IMR-90 (cell line): ENCODE measurements at regions not wholly inside any gene's neighbourhood (a gene's known extent, or its start where the extent isn't known, plus 50 kb on each side); places are given as distances from the start of the nearest gene placed in this dataset.

Experiments
- ATAC-seq: fragments of 200-7000 bp; cut with Tn5 transposase; 2 replicates; pipeline ENCODE4 v1.9.1; 2020; ENCODE audit warnings: low read depth, mild to moderate bottlenecking, moderate library complexity
- BruUV-seq: library from RNA; stranded (reverse); fragments of 400-500 nt; replicated peaks from 2 replicates; lab custom pipeline; 2021; lab: Mats Ljungman, UMichigan
- CTCF ChIA-PET: fragments of 300-600 bp; formaldehyde crosslinking; extraction: SDS; loops from one replicate; lab custom pipeline; 2021; ENCODE audit warnings: antibody characterized with exemption; lab: Yijun Ruan, JAX
- POLR2A ChIA-PET: fragments of 300-600 bp; sonication (Branson Sonifier 250); formaldehyde crosslinking; loops from one replicate; lab custom pipeline; 2022; ENCODE audit warnings: antibody characterized with exemption; ENCODE audit not compliant: unreplicated experiment; lab: Charles Lee
- DNase-seq: peaks from one replicate; pipeline ENCODE4 v3.0.0; 2013
- H2AFZ ChIP-seq: replicated peaks from 2 replicates; pipeline ENCODE3; 2013; ENCODE audit warnings: low read length, mild to moderate bottlenecking; ENCODE audit not compliant: poor library complexity
- H2AK5ac ChIP-seq: 2 replicates; pipeline ENCODE4 v1.6.1; 2013; ENCODE audit warnings: low read depth, low read length, inconsistent platforms
- H2AK9ac ChIP-seq: replicated peaks from 2 replicates; pipeline ENCODE3; 2013; ENCODE audit warnings: mild to moderate bottlenecking, low read depth, low read length, moderate library complexity; ENCODE audit not compliant: poor library complexity
- H2BK120ac ChIP-seq: 2 replicates; pipeline ENCODE4 v1.6.1; 2013; ENCODE audit warnings: low read depth, low read length, inconsistent platforms
- H2BK15ac ChIP-seq: 3 replicates; pipeline ENCODE4 v1.6.1; 2013; ENCODE audit warnings: low read depth, low read length, inconsistent platforms
- H2BK20ac ChIP-seq: 2 replicates; pipeline ENCODE4 v1.6.1; 2013; ENCODE audit warnings: low read depth, mild to moderate bottlenecking, inconsistent platforms, low read length, moderate library complexity
- H2BK5ac ChIP-seq: 2 replicates; pipeline ENCODE4 v1.6.1; 2013; ENCODE audit warnings: mild to moderate bottlenecking, low read depth, low read length, inconsistent platforms; ENCODE audit not compliant: poor library complexity, severe bottlenecking
- H3K14ac ChIP-seq: replicated peaks from 2 replicates; pipeline ENCODE4 v1.6.1; 2013; ENCODE audit warnings: low read depth, low read length, inconsistent platforms
- H3K18ac ChIP-seq: 2 replicates; pipeline ENCODE4 v1.6.1; 2013; ENCODE audit warnings: low read depth, low read length, control low read depth
- H3K23ac ChIP-seq: 2 replicates; pipeline ENCODE4 v1.6.1; 2013; ENCODE audit warnings: low read depth, low read length, inconsistent platforms
- H3K27ac ChIP-seq: 2 replicates; pipeline ENCODE4 v1.5.1; 2013; ENCODE audit warnings: mild to moderate bottlenecking, control low read depth, low read length; ENCODE audit not compliant: insufficient read depth
- H3K27me3 ChIP-seq: 2 replicates; pipeline ENCODE4 v1.6.1; 2013; ENCODE audit warnings: low read length; ENCODE audit not compliant: control insufficient read depth, insufficient read depth
- H3K36me3 ChIP-seq: 2 replicates; pipeline ENCODE4 v1.6.1; 2013; ENCODE audit warnings: low read length, mixed read lengths; ENCODE audit not compliant: control insufficient read depth, insufficient read depth
- H3K4ac ChIP-seq: 2 replicates; pipeline ENCODE4 v1.6.1; 2013; ENCODE audit warnings: low read depth, low read length, inconsistent platforms
- H3K4me1 ChIP-seq: 2 replicates; pipeline ENCODE4 v1.6.1; 2013; ENCODE audit warnings: low read length, mixed read lengths; ENCODE audit not compliant: control insufficient read depth, insufficient read depth
- H3K4me2 ChIP-seq: 2 replicates; pipeline ENCODE4 v1.6.1; 2013; ENCODE audit warnings: low read depth, mild to moderate bottlenecking, control low read depth, low read length, moderate library complexity
- H3K4me3 ChIP-seq: 2 replicates; pipeline ENCODE4 v1.5.1; 2013; ENCODE audit warnings: low read depth, mild to moderate bottlenecking, control low read depth, low read length, moderate library complexity; ENCODE audit not compliant: insufficient read depth
- H3K56ac ChIP-seq: 2 replicates; pipeline ENCODE4 v1.6.1; 2013; ENCODE audit warnings: low read length, inconsistent platforms; ENCODE audit not compliant: insufficient read depth; ENCODE audit errors: extremely low read depth
- H3K79me1 ChIP-seq, 2 experiments: 2 replicates each; pipeline ENCODE4 v1.6.1; 2013; ENCODE audit warnings: low read length in 2 of 2, inconsistent platforms in 1 of 2, low read depth in 1 of 2
- H3K9ac ChIP-seq: 2 replicates; pipeline ENCODE4 v1.6.1; 2013; ENCODE audit warnings: low read depth, low read length, control low read depth
- H3K9me1 ChIP-seq: 2 replicates; pipeline ENCODE4 v1.6.1; 2013; ENCODE audit warnings: low read length, inconsistent platforms; ENCODE audit not compliant: insufficient read depth
- H3K9me3 ChIP-seq: 2 replicates; pipeline ENCODE4 v1.6.1; 2013; ENCODE audit warnings: low read length; ENCODE audit not compliant: control insufficient read depth, insufficient read depth
- H4K20me1 ChIP-seq: 2 replicates; pipeline ENCODE4 v1.6.1; 2013; ENCODE audit warnings: low read length, inconsistent platforms; ENCODE audit not compliant: insufficient read depth
- H4K5ac ChIP-seq: 2 replicates; pipeline ENCODE4 v1.6.1; 2013; ENCODE audit warnings: mild to moderate bottlenecking, low read depth, low read length, control low read depth
- H4K8ac ChIP-seq, 2 experiments: 2 replicates each; pipeline ENCODE4 v1.6.1; 2013; ENCODE audit warnings: low read depth in 2 of 2, low read length in 2 of 2, control low read depth in 1 of 2, inconsistent platforms in 1 of 2
- H4K91ac ChIP-seq: 2 replicates; pipeline ENCODE4 v1.6.1; 2013; ENCODE audit warnings: low read depth, low read length, inconsistent platforms; ENCODE audit not compliant: insufficient read depth
- CHD1 ChIP-seq: IDR thresholded peaks from 2 replicates; pipeline ENCODE4 v1.6.1; 2012; ENCODE audit warnings: low read depth, low read length, improper control_type of control experiment
- FOS ChIP-seq: fragments of 150-350 bp; IDR thresholded peaks from 2 replicates; pipeline ENCODE4 v1.6.1; 2016; ENCODE audit warnings: low read depth, low read length
- MAFK ChIP-seq: IDR thresholded peaks from 2 replicates; pipeline ENCODE4 v1.6.1; 2012; ENCODE audit warnings: low read depth, low read length, improper control_type of control experiment
- MAZ ChIP-seq: IDR thresholded peaks from 2 replicates; pipeline ENCODE4 v1.6.1; 2012; ENCODE audit warnings: low read depth, mild to moderate bottlenecking, low read length, improper control_type of control experiment, moderate library complexity, borderline replicate concordance
- NFE2L2 ChIP-seq: fragments of 150-350 bp; IDR thresholded peaks from 2 replicates; pipeline ENCODE4 v1.6.1; 2016; ENCODE audit warnings: low read depth, mild to moderate bottlenecking, low read length
- POLR2A ChIP-seq: IDR thresholded peaks from 2 replicates; pipeline ENCODE4 v1.6.1; 2012; ENCODE audit warnings: mild to moderate bottlenecking, low read depth, low read length
- RAD21 ChIP-seq: IDR thresholded peaks from 2 replicates; pipeline ENCODE4 v1.6.1; 2012; ENCODE audit warnings: low read length, improper control_type of control experiment
- RFX5 ChIP-seq: IDR thresholded peaks from 2 replicates; pipeline ENCODE4 v1.8.0; 2012; ENCODE audit warnings: low read depth, mild to moderate bottlenecking, low read length, moderate library complexity
- SMC3 ChIP-seq: fragments of 150-350 bp; IDR thresholded peaks from 2 replicates; pipeline ENCODE4 v1.6.1; 2016; ENCODE audit warnings: low read depth, mild to moderate bottlenecking, antibody characterized with exemption, low read length, moderate library complexity
- WGBS, 2 experiments: methylation state at CpG; one replicate each; pipeline versions ENCODE4 v1.1.5 to v1.1.7; 2013; ENCODE audit warnings: missing lambda C conversion rate in 2 of 2; ENCODE audit not compliant: insufficient read length in 1 of 2; ENCODE audit errors: extremely low coverage in 2 of 2; 5-methylcytosine and 5-hydroxymethylcytosine counted together
- dilution Hi-C: fragments of 300-500 bp; cut with HindIII; formaldehyde crosslinking; loops from one replicate; pipeline ENCODE4 v1.14.3; 2018; ENCODE audit warnings: low sequenced_read_pairs; ENCODE audit not compliant: unreplicated experiment
- in situ Hi-C: fragments of 300-500 bp; cut with MboI; formaldehyde crosslinking; loops from 3 replicates; pipeline ENCODE4 v1.14.3; 2019; ENCODE audit warnings: low sequenced_read_pairs, inconsistent platforms, mixed read lengths
- intact Hi-C: fragments of 100-400 bp; cut with micrococcal nuclease; formaldehyde crosslinking; loops from 2 replicates; pipeline ENCODE4 v1.10.0; 2022
- TF ChIP-seq, protein P1 (sequence below): conservative IDR thresholded peaks from 2 replicates; pipeline ENCODE4 v1.5.1; 2012; ENCODE audit warnings: mild to moderate bottlenecking, low read depth, low read length, improper control_type of control experiment
- TF ChIP-seq, protein P2 (sequence below): fragments of 150-350 bp; IDR thresholded peaks from 2 replicates; pipeline ENCODE4 v1.6.1; 2017; ENCODE audit warnings: mild to moderate bottlenecking, antibody characterized with exemption, low read length, low read depth
- TF ChIP-seq, protein P3 (sequence below): fragments of 150-350 bp; IDR thresholded peaks from 2 replicates; pipeline ENCODE4 v1.6.1; 2016; ENCODE audit warnings: low read depth, mild to moderate bottlenecking, low read length, moderate library complexity, borderline replicate concordance

DNA sequence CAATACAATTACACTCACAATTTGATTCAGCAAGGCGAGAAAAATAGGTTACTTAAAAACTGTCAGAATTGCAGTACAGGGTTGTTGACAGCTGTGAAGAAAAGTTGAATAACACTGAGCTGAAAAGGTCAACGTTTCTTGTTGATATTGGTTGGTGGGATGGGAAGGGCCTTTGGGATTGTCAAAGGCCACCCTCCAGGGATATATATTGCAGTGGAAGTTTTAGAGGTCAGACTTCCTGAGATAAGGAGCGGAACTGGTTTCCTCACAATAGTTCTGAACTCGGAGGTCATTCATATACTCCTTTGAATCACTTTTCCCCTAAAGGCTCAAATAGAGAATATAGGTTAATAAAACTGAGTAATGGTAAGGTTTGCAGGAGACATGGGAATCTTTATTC lies 417.2 kb downstream of the RAPGEF2 start:
- H3K4me1 ChIP-seq, result no peaks in the 10 kb centered on the region
- no peaks in the 10 kb centered on the region for H3K9me3 ChIP-seq
- TF ChIP-seq, protein P1, sequence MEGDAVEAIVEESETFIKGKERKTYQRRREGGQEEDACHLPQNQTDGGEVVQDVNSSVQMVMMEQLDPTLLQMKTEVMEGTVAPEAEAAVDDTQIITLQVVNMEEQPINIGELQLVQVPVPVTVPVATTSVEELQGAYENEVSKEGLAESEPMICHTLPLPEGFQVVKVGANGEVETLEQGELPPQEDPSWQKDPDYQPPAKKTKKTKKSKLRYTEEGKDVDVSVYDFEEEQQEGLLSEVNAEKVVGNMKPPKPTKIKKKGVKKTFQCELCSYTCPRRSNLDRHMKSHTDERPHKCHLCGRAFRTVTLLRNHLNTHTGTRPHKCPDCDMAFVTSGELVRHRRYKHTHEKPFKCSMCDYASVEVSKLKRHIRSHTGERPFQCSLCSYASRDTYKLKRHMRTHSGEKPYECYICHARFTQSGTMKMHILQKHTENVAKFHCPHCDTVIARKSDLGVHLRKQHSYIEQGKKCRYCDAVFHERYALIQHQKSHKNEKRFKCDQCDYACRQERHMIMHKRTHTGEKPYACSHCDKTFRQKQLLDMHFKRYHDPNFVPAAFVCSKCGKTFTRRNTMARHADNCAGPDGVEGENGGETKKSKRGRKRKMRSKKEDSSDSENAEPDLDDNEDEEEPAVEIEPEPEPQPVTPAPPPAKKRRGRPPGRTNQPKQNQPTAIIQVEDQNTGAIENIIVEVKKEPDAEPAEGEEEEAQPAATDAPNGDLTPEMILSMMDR, result no peak
- TF ChIP-seq POLR2A (no peak), MAFK (no peak), SMC3 (no peak), FOS (no peak), RFX5 (no peak), CHD1 (no peak), RAD21 (no peak), NFE2L2 (no peak), MAZ (no peak)
- TF ChIP-seq, protein P2, sequence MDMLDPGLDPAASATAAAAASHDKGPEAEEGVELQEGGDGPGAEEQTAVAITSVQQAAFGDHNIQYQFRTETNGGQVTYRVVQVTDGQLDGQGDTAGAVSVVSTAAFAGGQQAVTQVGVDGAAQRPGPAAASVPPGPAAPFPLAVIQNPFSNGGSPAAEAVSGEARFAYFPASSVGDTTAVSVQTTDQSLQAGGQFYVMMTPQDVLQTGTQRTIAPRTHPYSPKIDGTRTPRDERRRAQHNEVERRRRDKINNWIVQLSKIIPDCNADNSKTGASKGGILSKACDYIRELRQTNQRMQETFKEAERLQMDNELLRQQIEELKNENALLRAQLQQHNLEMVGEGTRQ, result no peak
- TF ChIP-seq, protein P3, sequence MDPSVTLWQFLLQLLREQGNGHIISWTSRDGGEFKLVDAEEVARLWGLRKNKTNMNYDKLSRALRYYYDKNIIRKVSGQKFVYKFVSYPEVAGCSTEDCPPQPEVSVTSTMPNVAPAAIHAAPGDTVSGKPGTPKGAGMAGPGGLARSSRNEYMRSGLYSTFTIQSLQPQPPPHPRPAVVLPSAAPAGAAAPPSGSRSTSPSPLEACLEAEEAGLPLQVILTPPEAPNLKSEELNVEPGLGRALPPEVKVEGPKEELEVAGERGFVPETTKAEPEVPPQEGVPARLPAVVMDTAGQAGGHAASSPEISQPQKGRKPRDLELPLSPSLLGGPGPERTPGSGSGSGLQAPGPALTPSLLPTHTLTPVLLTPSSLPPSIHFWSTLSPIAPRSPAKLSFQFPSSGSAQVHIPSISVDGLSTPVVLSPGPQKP, result no peak
- no peak overlapping the region for H3K23ac ChIP-seq
- no peak overlapping the region for H2BK5ac ChIP-seq
- H3K4me2 ChIP-seq, result no peak overlapping the region
- no peak overlapping the region for H3K4ac ChIP-seq
- no peak overlapping the region for H2BK15ac ChIP-seq
- H4K5ac ChIP-seq, result no peak overlapping the region
- no peak overlapping the region for H3K27ac ChIP-seq
- no peak overlapping the region for H4K91ac ChIP-seq
- H3K4me3 ChIP-seq, result no peak overlapping the region
- H3K18ac ChIP-seq, result no peak overlapping the region
- ChIA-PET CTCF (no interaction called here), POLR2A (no interaction called here)
- BruUV-seq, result no TSS peak
- H3K9me1 ChIP-seq, result no peaks in the 10 kb centered on the region
- ATAC-seq (no peak), DNase-seq (no peak)
- no peak overlapping the region for H3K14ac ChIP-seq
- H3K36me3 ChIP-seq, result no peaks in the 10 kb centered on the region
- H3K9ac ChIP-seq, result no peak overlapping the region
- H3K27me3 ChIP-seq, result no peaks in the 10 kb centered on the region
- dilution Hi-C loops (no loop called here), in situ Hi-C loops (no loop called here), intact Hi-C loops (no loop called here)
- no peaks in the 10 kb centered on the region for H4K20me1 ChIP-seq
- H2AK9ac ChIP-seq, result no peak overlapping the region
- H2BK20ac ChIP-seq, result no peak overlapping the region
- WGBS, 2 experiments, result no CpG with 5 or more reads among the region's 4 CpGs
- no peak overlapping the region for H3K56ac ChIP-seq
- H4K8ac ChIP-seq, result no peak overlapping the region
- H2AFZ ChIP-seq, result no peak overlapping the region
- no peak overlapping the region for H2BK120ac ChIP-seq
- no peak overlapping the region for H2AK5ac ChIP-seq
- no peaks in the 10 kb centered on the region for H3K79me1 ChIP-seq
